Endodermal cell (in vitro differentiated cells): ENCODE measurements at regions not wholly inside any gene's neighbourhood (a gene's known extent, or its start where the extent isn't known, plus 50 kb on each side); places are given as distances from the start of the nearest gene placed in this dataset.

ENCODE experiments used
- DNase-seq: peaks from one replicate; pipeline ENCODE4 v3.0.0-alpha.2; 2017
- H3K27ac ChIP-seq: 2 replicates; pipeline ENCODE4 v1.5.1; 2013; ENCODE audit warnings: mild to moderate bottlenecking, low read depth, low read length, moderate library complexity
- H3K27me3 ChIP-seq: 2 replicates; pipeline ENCODE4 v1.6.1; 2013; ENCODE audit warnings: mild to moderate bottlenecking, low read length, moderate library complexity; ENCODE audit not compliant: insufficient read depth, control insufficient read depth, poor library complexity, severe bottlenecking
- H3K36me3 ChIP-seq: 2 replicates; pipeline ENCODE4 v1.7.0; 2013; ENCODE audit warnings: mild to moderate bottlenecking, low read length, moderate library complexity; ENCODE audit not compliant: control insufficient read depth, insufficient read depth
- H3K4me1 ChIP-seq: one replicate; pipeline ENCODE4 v1.7.0; 2013; ENCODE audit warnings: low read length; ENCODE audit not compliant: control insufficient read depth, insufficient read depth
- H3K4me3 ChIP-seq: 2 replicates; pipeline ENCODE4 v1.5.1; 2013; ENCODE audit warnings: mild to moderate bottlenecking, low read length, moderate library complexity
- H3K9ac ChIP-seq: 2 replicates; pipeline ENCODE4 v1.6.1; 2013; ENCODE audit warnings: mild to moderate bottlenecking, low read length, moderate library complexity; ENCODE audit not compliant: poor library complexity, severe bottlenecking; ENCODE audit errors: extremely low read depth
- H3K9me3 ChIP-seq: 2 replicates; pipeline ENCODE4 v1.6.1; 2013; ENCODE audit warnings: mild to moderate bottlenecking, low read length, moderate library complexity; ENCODE audit not compliant: control insufficient read depth
- H3K27ac Mint-ChIP-seq: 2 replicates; pipeline ENCODE4 v1.8.0; 2020; ENCODE audit warnings: mixed read lengths
- H3K27me3 Mint-ChIP-seq: 2 replicates; pipeline ENCODE4 v1.8.0; 2021; ENCODE audit warnings: mild to moderate bottlenecking, mixed read lengths; ENCODE audit not compliant: insufficient read depth
- H3K36me3 Mint-ChIP-seq: 2 replicates; pipeline ENCODE4 v1.8.0; 2020; ENCODE audit warnings: low read depth, mixed read lengths
- H3K4me1 Mint-ChIP-seq: 2 replicates; pipeline ENCODE4 v1.8.0; 2020; ENCODE audit warnings: mixed read lengths
- H3K4me3 Mint-ChIP-seq: 2 replicates; pipeline ENCODE4 v1.8.0; 2020; ENCODE audit warnings: mild to moderate bottlenecking, moderate library complexity, mixed read lengths
- H3K9me3 Mint-ChIP-seq: 2 replicates; pipeline ENCODE4 v1.8.0; 2020; ENCODE audit warnings: mild to moderate bottlenecking, mixed read lengths
- WGBS, 2 experiments: methylation state at CpG; one replicate each; pipeline versions ENCODE4 v1.1.5 to v1.1.7; 2013; ENCODE audit warnings: missing lambda C conversion rate in 2 of 2, mixed read lengths in 1 of 2; ENCODE audit not compliant: insufficient coverage in 1 of 2, insufficient read length in 1 of 2; 5-methylcytosine and 5-hydroxymethylcytosine counted together
- TF ChIP-seq, protein P1 (sequence below): fragments of 200-600 bp; sonication (generic); conservative IDR thresholded peaks from 2 replicates; pipeline ENCODE4 v1.5.0; 2021; ENCODE audit warnings: antibody characterized with exemption, mild to moderate bottlenecking

DNA sequence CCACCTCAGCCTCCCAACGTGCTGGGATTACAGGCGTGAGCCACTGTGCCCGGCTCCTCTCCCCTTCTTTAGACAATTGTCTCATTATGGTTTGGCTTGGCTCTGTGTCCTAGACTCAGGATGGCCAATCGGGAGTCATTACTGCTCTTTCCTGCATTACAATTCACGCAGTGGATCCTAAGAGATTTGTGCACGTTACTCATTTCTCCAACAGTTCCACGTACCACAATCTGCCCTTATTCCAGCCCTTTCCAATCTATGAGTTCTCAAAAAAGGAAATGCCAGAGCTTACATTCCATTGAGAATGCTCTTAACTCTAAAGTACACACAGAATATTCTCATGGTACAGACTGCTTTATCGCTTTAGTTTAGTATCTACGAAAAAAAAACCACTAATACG is 357.0 kb downstream of the GPATCH2 start:
- Mint-ChIP-seq H3K27ac (no peak overlapping the region), H3K4me3 (no peak overlapping the region), H3K4me1 (no peaks in the 10 kb centered on the region), H3K36me3 (no peaks in the 10 kb centered on the region), H3K27me3 (peaks cover 10% of the 10 kb centered on the region), H3K9me3 (no peaks in the 10 kb centered on the region)
- no peaks in the 10 kb centered on the region for H3K9me3 ChIP-seq
- H3K36me3 ChIP-seq, result no peaks in the 10 kb centered on the region
- TF ChIP-seq, protein P1, sequence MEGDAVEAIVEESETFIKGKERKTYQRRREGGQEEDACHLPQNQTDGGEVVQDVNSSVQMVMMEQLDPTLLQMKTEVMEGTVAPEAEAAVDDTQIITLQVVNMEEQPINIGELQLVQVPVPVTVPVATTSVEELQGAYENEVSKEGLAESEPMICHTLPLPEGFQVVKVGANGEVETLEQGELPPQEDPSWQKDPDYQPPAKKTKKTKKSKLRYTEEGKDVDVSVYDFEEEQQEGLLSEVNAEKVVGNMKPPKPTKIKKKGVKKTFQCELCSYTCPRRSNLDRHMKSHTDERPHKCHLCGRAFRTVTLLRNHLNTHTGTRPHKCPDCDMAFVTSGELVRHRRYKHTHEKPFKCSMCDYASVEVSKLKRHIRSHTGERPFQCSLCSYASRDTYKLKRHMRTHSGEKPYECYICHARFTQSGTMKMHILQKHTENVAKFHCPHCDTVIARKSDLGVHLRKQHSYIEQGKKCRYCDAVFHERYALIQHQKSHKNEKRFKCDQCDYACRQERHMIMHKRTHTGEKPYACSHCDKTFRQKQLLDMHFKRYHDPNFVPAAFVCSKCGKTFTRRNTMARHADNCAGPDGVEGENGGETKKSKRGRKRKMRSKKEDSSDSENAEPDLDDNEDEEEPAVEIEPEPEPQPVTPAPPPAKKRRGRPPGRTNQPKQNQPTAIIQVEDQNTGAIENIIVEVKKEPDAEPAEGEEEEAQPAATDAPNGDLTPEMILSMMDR, result no peak
- no peak overlapping the region for H3K27ac ChIP-seq
- WGBS, 2 experiments, result 93 to 95% methylated on average over 4 to 10 of the region's 10 CpGs
- no peak overlapping the region for H3K9ac ChIP-seq
- no peak overlapping the region for H3K4me3 ChIP-seq
- peaks cover 15% of the 10 kb centered on the region for H3K27me3 ChIP-seq
- DNase-seq, result no peak
- H3K4me1 ChIP-seq, result no peaks in the 10 kb centered on the region

- WGBS, 2 experiments, result 67% methylated on average over 1 of the region's 2 CpGs; no CpG with 5 or more reads in 1 of the 2 experiments
- H3K27me3 Mint-ChIP-seq, result peaks cover 10% of the 10 kb centered on the region
These were observed 358.5 kb downstream of the GPATCH2 start for GRCh38 chr1:217272385-217272784.

GRCh38 chr1:217270101-217270500 is 360.8 kb downstream of the GPATCH2 start:
- H3K4me3 ChIP-seq, result no peak overlapping the region
- H3K9me3 ChIP-seq, result no peaks in the 10 kb centered on the region
- H3K36me3 ChIP-seq, result no peaks in the 10 kb centered on the region
- Mint-ChIP-seq H3K27ac (no peak overlapping the region), H3K9me3 (no peaks in the 10 kb centered on the region), H3K27me3 (peaks cover 3% of the 10 kb centered on the region), H3K36me3 (no peaks in the 10 kb centered on the region), H3K4me1 (no peaks in the 10 kb centered on the region), H3K4me3 (no peak overlapping the region)
- H3K27me3 ChIP-seq, result no peaks in the 10 kb centered on the region
- WGBS, 2 experiments, result 80 to 82% methylated on average over 1 to 4 of the region's 4 CpGs
- TF ChIP-seq, protein P1, result no peak
- H3K9ac ChIP-seq, result no peak overlapping the region
- DNase-seq, result no peak
- H3K27ac ChIP-seq, result no peak overlapping the region
- no peaks in the 10 kb centered on the region for H3K4me1 ChIP-seq

More at GRCh38 chr1:217272385-217272784, 358.5 kb downstream of the GPATCH2 start:
- TF ChIP-seq, protein P1, result no peak
- no peak overlapping the region for H3K27ac Mint-ChIP-seq
- no peak overlapping the region for H3K27ac ChIP-seq
- H3K9me3 Mint-ChIP-seq, result no peaks in the 10 kb centered on the region
- no peak overlapping the region for H3K9ac ChIP-seq
- H3K9me3 ChIP-seq, result no peaks in the 10 kb centered on the region
- H3K36me3 Mint-ChIP-seq, result no peaks in the 10 kb centered on the region
- H3K4me1 Mint-ChIP-seq, result no peaks in the 10 kb centered on the region
- no peaks in the 10 kb centered on the region for H3K36me3 ChIP-seq
- no peaks in the 10 kb centered on the region for H3K4me1 ChIP-seq
- H3K27me3 ChIP-seq, result peaks cover 12% of the 10 kb centered on the region
- DNase-seq, result no peak
- H3K4me3 ChIP-seq, result no peak overlapping the region
- H3K4me3 Mint-ChIP-seq, result no peak overlapping the region
